ENCODE measurements at regions not wholly inside any gene's neighbourhood (a gene's known extent, or its start where the extent isn't known, plus 50 kb on each side); places are given as distances from the start of the nearest gene placed in this dataset.

DNA sequence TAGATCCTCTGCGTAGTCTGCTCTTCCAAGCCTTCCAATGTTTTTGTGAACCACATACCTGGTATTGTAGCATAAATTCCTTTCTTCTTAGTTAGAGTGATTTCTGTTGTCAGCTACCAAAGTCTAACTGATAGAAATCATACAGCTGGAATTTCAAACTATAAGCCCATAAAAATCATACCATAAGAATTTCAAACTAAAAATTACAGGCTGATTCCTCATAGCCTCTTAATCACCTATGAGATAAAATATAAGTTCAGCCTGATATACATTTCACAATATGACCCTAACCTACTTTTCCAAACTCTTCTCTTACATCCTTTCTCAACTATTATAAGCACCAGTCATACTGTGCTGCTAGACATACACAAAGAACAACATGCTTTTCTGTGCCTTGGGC, 64.8 kb downstream of the PTHLH start:
- 92 to 94% methylated on average over 1 of the region's 1 CpG for WGBS, 2 donors
- Histone ChIP-seq H3K4me1 (no peaks in the 10 kb centered on the region), H3K9me3 (no peaks in the 10 kb centered on the region), H3K27ac (no peak overlapping the region), H3K36me3 (no peaks in the 10 kb centered on the region), H3K4me3 (no peak overlapping the region), H3K27me3 (no peaks in the 10 kb centered on the region)
- TF ChIP-seq EP300 (IDR thresholded peaks at IDR 0.05) (no peak), POLR2A (IDR thresholded peaks at IDR 0.05) (no peak), POLR2AphosphoS5 (IDR thresholded peaks at IDR 0.05) (no peak)
- TF ChIP-seq, protein P1, sequence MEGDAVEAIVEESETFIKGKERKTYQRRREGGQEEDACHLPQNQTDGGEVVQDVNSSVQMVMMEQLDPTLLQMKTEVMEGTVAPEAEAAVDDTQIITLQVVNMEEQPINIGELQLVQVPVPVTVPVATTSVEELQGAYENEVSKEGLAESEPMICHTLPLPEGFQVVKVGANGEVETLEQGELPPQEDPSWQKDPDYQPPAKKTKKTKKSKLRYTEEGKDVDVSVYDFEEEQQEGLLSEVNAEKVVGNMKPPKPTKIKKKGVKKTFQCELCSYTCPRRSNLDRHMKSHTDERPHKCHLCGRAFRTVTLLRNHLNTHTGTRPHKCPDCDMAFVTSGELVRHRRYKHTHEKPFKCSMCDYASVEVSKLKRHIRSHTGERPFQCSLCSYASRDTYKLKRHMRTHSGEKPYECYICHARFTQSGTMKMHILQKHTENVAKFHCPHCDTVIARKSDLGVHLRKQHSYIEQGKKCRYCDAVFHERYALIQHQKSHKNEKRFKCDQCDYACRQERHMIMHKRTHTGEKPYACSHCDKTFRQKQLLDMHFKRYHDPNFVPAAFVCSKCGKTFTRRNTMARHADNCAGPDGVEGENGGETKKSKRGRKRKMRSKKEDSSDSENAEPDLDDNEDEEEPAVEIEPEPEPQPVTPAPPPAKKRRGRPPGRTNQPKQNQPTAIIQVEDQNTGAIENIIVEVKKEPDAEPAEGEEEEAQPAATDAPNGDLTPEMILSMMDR (IDR thresholded peaks at IDR 0.05), result no peak
- intact Hi-C loops (cut with DNase I), result no loop called here
- DNase-seq, result no peak

DNA sequence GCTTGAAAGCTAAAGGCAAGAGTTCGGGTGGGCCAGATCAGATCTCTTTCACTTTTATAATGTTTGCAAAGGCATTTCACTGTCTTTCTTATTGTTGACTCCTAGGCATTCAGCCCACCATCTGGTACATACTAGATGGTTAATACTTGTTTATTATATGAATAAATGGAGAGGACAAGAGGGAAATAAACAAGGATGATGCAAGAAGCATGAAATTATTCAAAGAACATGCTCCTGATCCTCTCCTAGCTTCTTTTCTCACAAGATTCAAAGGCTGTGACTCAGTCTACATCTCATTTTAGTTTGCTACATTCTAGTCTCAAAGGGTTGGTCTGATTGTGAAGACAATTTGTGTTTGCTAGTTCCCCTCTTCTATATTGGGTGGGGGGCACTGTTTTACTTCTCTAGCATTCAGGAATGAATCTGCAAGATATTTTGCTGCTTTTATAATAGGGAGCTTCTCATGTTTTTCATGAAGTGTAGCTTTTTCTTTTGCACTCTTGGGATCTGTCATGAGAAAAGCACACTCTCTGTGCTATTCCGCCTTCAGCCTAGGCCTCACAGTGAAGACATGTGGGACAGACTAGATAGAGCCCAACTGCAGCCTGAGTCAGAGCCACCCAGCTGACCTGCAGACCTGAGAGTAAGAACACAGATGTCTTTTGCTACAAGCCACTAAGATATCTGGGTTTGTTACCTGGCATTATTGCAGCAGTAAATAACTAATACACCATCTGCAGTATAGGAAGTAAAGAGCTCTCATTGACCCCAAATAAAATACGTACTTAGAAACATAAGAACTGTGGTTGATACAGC, 65.7 kb downstream of the PTHLH start:
- no peaks in the 10 kb centered on the region for H3K9me3 ChIP-seq
- no peak overlapping the region for H3K4me3 ChIP-seq
- no peaks in the 10 kb centered on the region for H3K36me3 ChIP-seq
- intact Hi-C loops (cut with DNase I), result no loop called here
- no peaks in the 10 kb centered on the region for H3K4me1 ChIP-seq
- TF ChIP-seq EP300 (IDR thresholded peaks at IDR 0.05) (no peak), POLR2A (IDR thresholded peaks at IDR 0.05) (no peak), POLR2AphosphoS5 (IDR thresholded peaks at IDR 0.05) (no peak)
- TF ChIP-seq, protein P1 (IDR thresholded peaks at IDR 0.05), result no peak
- WGBS, 2 donors, result 75 to 86% methylated on average over 3 of the region's 3 CpGs
- H3K27me3 ChIP-seq, result no peaks in the 10 kb centered on the region
- no peak overlapping the region for H3K27ac ChIP-seq
- DNase-seq, result no peak

DNA sequence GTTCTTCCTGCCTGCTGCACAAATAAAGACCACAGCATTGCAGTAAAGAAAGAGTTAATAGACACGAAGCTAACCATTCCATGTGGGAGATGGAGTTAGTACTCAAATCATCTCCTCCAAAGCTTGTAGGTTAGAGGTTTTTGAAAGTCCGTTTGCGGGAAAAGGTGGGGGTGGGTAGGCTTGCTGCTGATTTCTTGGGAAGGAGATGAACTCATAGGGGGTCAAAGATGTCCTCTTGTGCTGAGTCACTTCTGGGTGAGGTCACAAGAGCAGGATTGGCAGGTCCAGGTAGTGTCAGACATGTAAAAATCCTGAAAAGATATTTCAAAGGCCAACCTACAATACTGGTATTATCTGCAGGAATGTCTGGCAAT, 66.4 kb downstream of the PTHLH start:
- DNase-seq, result no peak
- TF ChIP-seq POLR2AphosphoS5 (IDR thresholded peaks at IDR 0.05) (no peak), POLR2A (IDR thresholded peaks at IDR 0.05) (no peak), EP300 (IDR thresholded peaks at IDR 0.05) (no peak)
- TF ChIP-seq, protein P1 (IDR thresholded peaks at IDR 0.05), result no peak
- H3K36me3 ChIP-seq, result no peaks in the 10 kb centered on the region
- H3K27me3 ChIP-seq, result no peaks in the 10 kb centered on the region
- H3K4me1 ChIP-seq, result no peaks in the 10 kb centered on the region
- no peaks in the 10 kb centered on the region for H3K9me3 ChIP-seq
- 79 to 87% methylated on average over 3 of the region's 3 CpGs for WGBS, 2 donors
- no peak overlapping the region for H3K27ac ChIP-seq
- intact Hi-C loops (cut with DNase I), result no loop called here
- no peak overlapping the region for H3K4me3 ChIP-seq

DNA sequence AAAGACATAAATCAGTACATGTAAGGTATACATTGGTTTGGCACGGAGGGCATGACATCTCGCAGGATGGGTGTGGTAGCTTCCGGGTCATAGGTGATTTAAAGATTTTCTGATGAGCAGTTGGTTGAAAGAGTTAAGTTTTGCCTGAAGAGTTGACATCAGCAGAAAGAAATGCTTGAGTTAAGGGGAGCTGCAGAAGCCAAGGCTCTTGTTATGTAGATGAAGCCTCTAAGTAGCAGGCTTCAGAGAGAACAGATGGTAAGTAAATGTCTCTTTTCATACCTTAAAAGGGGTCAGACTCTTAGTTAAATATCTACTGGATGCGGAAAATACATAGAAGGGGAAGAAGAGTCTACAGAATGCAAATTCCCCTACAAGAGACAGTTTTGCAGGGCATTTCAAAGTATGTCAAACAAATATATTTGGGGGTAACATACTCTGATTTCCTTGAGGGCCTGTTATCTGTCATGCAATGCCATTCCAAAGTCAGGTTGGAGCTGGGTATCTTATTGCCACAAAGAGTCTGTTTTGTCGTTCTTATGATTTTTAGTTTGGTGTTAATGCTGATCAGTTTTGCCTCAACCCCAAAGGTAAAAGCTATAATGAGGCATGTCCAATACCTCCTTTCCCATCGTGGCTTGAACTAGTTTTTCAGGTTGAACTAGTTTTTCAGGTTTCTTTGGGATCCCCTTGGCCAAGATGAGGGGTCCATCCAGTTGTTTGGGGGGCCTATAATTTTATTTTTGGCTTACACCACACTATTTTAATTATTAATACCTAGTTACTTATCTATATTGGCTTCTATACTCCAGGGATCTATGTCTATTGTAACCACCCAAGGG, 67.0 kb downstream of the PTHLH start:
- TF ChIP-seq POLR2A (IDR thresholded peaks at IDR 0.05), result no peak
- TF ChIP-seq, protein P1 (IDR thresholded peaks at IDR 0.05), result no peak
- TF ChIP-seq POLR2AphosphoS5 (IDR thresholded peaks at IDR 0.05), result no peak
- TF ChIP-seq EP300 (IDR thresholded peaks at IDR 0.05), result no peak
- Histone ChIP-seq H3K4me3 (no peak overlapping the region), H3K36me3 (no peaks in the 10 kb centered on the region), H3K4me1 (no peaks in the 10 kb centered on the region), H3K27ac (no peak overlapping the region), H3K27me3 (no peaks in the 10 kb centered on the region), H3K9me3 (no peaks in the 10 kb centered on the region)
- intact Hi-C loops (cut with DNase I), result no loop called here
- no peak for DNase-seq
- 77 to 83% methylated on average over 6 of the region's 6 CpGs for WGBS, 2 donors
